HEK293 (cell line): ENCODE measurements at regions not wholly inside any gene's neighbourhood (a gene's known extent, or its start where the extent isn't known, plus 50 kb on each side); places are given as distances from the start of the nearest gene placed in this dataset.

Experiments used
- CTCF ChIA-PET: fragments of 350-600 bp; formaldehyde crosslinking; extraction: SDS; loops from one replicate; lab custom pipeline; 2021; ENCODE audit warnings: antibody characterized with exemption; lab: Yijun Ruan, JAX
- POLR2A ChIA-PET: fragments of 300-600 bp; formaldehyde crosslinking; extraction: SDS; loops from one replicate; lab custom pipeline; 2020; ENCODE audit warnings: antibody characterized with exemption, inconsistent platforms; lab: Yijun Ruan, JAX
- H3K27ac ChIP-seq: fragments of 200-500 bp; sonication (Bioruptor generic); 2 replicates; pipeline ENCODE4 v1.5.1; 2014; ENCODE audit warnings: low read depth, low read length, control low read depth, inconsistent platforms; ENCODE audit errors: extremely low read depth
- H3K36me3 ChIP-seq, 2 experiments: fragments of 200-500 bp in 1 of 2; sonication (Bioruptor generic) in 1 of 2; 1 replicate in 1 of 2; 2 replicates in 1 of 2; pipeline ENCODE4 v1.5.1; 2014 to 2017; ENCODE audit warnings: inconsistent platforms in 2 of 2, low read length in 2 of 2; ENCODE audit not compliant: control insufficient read depth in 2 of 2, insufficient read depth in 1 of 2
- H3K4me1 ChIP-seq: fragments of 200-500 bp; sonication (Bioruptor generic); 2 replicates; pipeline ENCODE4 v1.5.1; 2014; ENCODE audit warnings: mild to moderate bottlenecking, low read length, inconsistent platforms; ENCODE audit not compliant: control insufficient read depth, insufficient read depth
- H3K4me3 ChIP-seq: 2 replicates; pipeline ENCODE4 v1.5.1; 2011; ENCODE audit warnings: low read depth, mild to moderate bottlenecking, control low read depth, low read length, moderate library complexity
- H3K9me3 ChIP-seq: fragments of 200-500 bp; sonication (Bioruptor generic); 2 replicates; pipeline ENCODE4 v1.5.1; 2014; ENCODE audit warnings: low read depth, low read length, inconsistent platforms; ENCODE audit not compliant: control insufficient read depth, insufficient read depth
- HOXD13 ChIP-seq: sonication (generic); formaldehyde crosslinking; IDR thresholded peaks from 2 replicates; pipeline ENCODE4 v1.8.0; 2022; ENCODE audit warnings: missing genetic modification reagents, borderline replicate concordance
- KLF17 ChIP-seq: fragments of 450-650 bp; formaldehyde crosslinking; IDR thresholded peaks from 2 replicates; pipeline ENCODE4 v1.5.1; 2016; ENCODE audit warnings: missing biosample characterization, missing genetic modification characterization
- KLF9 ChIP-seq: fragments of 450-650 bp; formaldehyde crosslinking; IDR thresholded peaks from 2 replicates; pipeline ENCODE4 v1.5.1; 2016; ENCODE audit warnings: missing biosample characterization, missing genetic modification characterization, low read depth
- REST ChIP-seq: fragments of 450-650 bp; formaldehyde crosslinking; IDR thresholded peaks from 2 replicates; pipeline ENCODE4 v1.5.1; 2016; ENCODE audit warnings: missing biosample characterization, missing genetic modification characterization
- ZNF23 ChIP-seq: fragments of 450-650 bp; formaldehyde crosslinking; IDR thresholded peaks from 2 replicates; pipeline ENCODE4 v1.5.1; 2016; ENCODE audit warnings: missing biosample characterization, missing genetic modification characterization, borderline replicate concordance
- ZNF311 ChIP-seq: fragments of 450-650 bp; formaldehyde crosslinking; IDR thresholded peaks from 2 replicates; pipeline ENCODE4 v1.5.1; 2017; ENCODE audit warnings: missing biosample characterization, missing genetic modification characterization, borderline replicate concordance
- ZNF366 ChIP-seq: fragments of 450-650 bp; formaldehyde crosslinking; conservative IDR thresholded peaks from 2 replicates; pipeline ENCODE4 v1.5.1; 2016; ENCODE audit warnings: missing biosample characterization, missing genetic modification characterization
- ZNF558 ChIP-seq: fragments of 450-650 bp; formaldehyde crosslinking; IDR thresholded peaks from 2 replicates; pipeline ENCODE4 v1.5.1; 2016; ENCODE audit warnings: missing biosample characterization, missing genetic modification characterization
- ZNF776 ChIP-seq: fragments of 450-650 bp; formaldehyde crosslinking; IDR thresholded peaks from 2 replicates; pipeline ENCODE4 v1.5.0; 2017; ENCODE audit warnings: missing biosample characterization, missing genetic modification characterization, borderline replicate concordance
- TF ChIP-seq, protein P1 (sequence below): fragments of 450-650 bp; formaldehyde crosslinking; IDR thresholded peaks from 2 replicates; pipeline ENCODE4 v1.5.1; 2016; ENCODE audit warnings: missing biosample characterization, missing genetic modification characterization
- TF ChIP-seq, protein P2 (sequence below): fragments of 450-650 bp; formaldehyde crosslinking; IDR thresholded peaks from 2 replicates; pipeline ENCODE4 v1.5.1; 2016; ENCODE audit warnings: missing biosample characterization, missing genetic modification characterization, low read depth
- TF ChIP-seq, protein P3 (sequence below): fragments of 450-650 bp; formaldehyde crosslinking; IDR thresholded peaks from 2 replicates; pipeline ENCODE4 v1.5.1; 2016; ENCODE audit warnings: missing biosample characterization, missing genetic modification characterization
- TF ChIP-seq, protein P4 (sequence below): fragments of 450-650 bp; formaldehyde crosslinking; IDR thresholded peaks from 2 replicates; pipeline ENCODE4 v1.5.1; 2016; ENCODE audit warnings: missing biosample characterization, missing genetic modification characterization, low read depth
- TF ChIP-seq, protein P5 (sequence below): fragments of 450-650 bp; formaldehyde crosslinking; conservative IDR thresholded peaks from 2 replicates; pipeline ENCODE4 v1.5.1; 2016; ENCODE audit warnings: low read depth, missing biosample characterization, missing genetic modification characterization
- TF ChIP-seq, protein P6 (sequence below): fragments of 450-650 bp; formaldehyde crosslinking; IDR thresholded peaks from 2 replicates; pipeline ENCODE4 v1.5.1; 2016; ENCODE audit warnings: missing biosample characterization, missing genetic modification characterization

DNA sequence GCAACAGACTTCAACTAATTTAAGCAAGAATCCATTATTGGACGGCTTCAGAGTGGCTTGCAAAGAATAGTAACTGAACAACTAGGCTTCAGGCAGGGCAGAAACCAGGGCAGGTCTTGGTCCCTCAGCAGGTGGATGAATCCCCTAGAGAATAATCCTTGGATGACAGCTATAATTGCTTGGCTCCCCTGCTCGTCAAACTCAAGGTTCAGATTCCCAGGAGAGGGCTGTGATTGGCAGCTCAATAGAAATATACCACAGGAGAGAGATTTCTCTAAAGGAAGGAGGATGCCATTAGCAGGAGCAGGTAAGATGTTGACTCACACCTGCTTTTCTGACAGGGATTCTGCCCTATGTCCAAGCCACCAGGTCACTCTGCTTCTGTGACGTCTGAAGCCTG, 89.6 kb upstream of the PCDH8 start:
- H3K4me1 ChIP-seq: no peaks in the 10 kb centered on the region
- no peaks in the 10 kb centered on the region for H3K36me3 ChIP-seq
- no peak overlapping the region for H3K4me3 ChIP-seq
- no peaks in the 10 kb centered on the region for H3K9me3 ChIP-seq
- ChIA-PET CTCF (no interaction called here), POLR2A (no interaction called here)
- H3K27ac ChIP-seq: no peak overlapping the region
- TF ChIP-seq, protein P1, sequence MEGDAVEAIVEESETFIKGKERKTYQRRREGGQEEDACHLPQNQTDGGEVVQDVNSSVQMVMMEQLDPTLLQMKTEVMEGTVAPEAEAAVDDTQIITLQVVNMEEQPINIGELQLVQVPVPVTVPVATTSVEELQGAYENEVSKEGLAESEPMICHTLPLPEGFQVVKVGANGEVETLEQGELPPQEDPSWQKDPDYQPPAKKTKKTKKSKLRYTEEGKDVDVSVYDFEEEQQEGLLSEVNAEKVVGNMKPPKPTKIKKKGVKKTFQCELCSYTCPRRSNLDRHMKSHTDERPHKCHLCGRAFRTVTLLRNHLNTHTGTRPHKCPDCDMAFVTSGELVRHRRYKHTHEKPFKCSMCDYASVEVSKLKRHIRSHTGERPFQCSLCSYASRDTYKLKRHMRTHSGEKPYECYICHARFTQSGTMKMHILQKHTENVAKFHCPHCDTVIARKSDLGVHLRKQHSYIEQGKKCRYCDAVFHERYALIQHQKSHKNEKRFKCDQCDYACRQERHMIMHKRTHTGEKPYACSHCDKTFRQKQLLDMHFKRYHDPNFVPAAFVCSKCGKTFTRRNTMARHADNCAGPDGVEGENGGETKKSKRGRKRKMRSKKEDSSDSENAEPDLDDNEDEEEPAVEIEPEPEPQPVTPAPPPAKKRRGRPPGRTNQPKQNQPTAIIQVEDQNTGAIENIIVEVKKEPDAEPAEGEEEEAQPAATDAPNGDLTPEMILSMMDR (tag by site-specific recombination): no peak
- no peak for TF ChIP-seq KLF17 (tag by site-specific recombination)
- TF ChIP-seq, protein P2, sequence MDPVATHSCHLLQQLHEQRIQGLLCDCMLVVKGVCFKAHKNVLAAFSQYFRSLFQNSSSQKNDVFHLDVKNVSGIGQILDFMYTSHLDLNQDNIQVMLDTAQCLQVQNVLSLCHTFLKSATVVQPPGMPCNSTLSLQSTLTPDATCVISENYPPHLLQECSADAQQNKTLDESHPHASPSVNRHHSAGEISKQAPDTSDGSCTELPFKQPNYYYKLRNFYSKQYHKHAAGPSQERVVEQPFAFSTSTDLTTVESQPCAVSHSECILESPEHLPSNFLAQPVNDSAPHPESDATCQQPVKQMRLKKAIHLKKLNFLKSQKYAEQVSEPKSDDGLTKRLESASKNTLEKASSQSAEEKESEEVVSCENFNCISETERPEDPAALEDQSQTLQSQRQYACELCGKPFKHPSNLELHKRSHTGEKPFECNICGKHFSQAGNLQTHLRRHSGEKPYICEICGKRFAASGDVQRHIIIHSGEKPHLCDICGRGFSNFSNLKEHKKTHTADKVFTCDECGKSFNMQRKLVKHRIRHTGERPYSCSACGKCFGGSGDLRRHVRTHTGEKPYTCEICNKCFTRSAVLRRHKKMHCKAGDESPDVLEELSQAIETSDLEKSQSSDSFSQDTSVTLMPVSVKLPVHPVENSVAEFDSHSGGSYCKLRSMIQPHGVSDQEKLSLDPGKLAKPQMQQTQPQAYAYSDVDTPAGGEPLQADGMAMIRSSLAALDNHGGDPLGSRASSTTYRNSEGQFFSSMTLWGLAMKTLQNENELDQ: no peak
- TF ChIP-seq, protein P3, sequence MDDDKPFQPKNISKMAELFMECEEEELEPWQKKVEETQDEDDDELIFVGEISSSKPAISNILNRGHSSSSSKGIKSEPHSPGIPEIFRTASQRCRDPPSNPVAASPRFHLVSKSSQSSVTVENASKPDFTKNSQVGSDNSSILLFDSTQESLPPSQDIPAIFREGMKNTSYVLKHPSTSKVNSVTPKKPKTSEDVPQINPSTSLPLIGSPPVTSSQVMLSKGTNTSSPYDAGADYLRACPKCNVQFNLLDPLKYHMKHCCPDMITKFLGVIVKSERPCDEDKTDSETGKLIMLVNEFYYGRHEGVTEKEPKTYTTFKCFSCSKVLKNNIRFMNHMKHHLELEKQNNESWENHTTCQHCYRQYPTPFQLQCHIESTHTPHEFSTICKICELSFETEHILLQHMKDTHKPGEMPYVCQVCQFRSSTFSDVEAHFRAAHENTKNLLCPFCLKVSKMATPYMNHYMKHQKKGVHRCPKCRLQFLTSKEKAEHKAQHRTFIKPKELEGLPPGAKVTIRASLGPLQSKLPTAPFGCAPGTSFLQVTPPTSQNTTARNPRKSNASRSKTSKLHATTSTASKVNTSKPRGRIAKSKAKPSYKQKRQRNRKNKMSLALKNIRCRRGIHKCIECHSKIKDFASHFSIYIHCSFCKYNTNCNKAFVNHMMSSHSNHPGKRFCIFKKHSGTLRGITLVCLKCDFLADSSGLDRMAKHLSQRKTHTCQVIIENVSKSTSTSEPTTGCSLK: no peak
- TF ChIP-seq, protein P4, sequence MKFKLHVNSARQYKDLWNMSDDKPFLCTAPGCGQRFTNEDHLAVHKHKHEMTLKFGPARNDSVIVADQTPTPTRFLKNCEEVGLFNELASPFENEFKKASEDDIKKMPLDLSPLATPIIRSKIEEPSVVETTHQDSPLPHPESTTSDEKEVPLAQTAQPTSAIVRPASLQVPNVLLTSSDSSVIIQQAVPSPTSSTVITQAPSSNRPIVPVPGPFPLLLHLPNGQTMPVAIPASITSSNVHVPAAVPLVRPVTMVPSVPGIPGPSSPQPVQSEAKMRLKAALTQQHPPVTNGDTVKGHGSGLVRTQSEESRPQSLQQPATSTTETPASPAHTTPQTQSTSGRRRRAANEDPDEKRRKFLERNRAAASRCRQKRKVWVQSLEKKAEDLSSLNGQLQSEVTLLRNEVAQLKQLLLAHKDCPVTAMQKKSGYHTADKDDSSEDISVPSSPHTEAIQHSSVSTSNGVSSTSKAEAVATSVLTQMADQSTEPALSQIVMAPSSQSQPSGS (tag by site-specific recombination): no peak
- TF ChIP-seq HOXD13 (CRISPR knock-in tag): no peak
- no peak for TF ChIP-seq ZNF23 (tag by site-specific recombination)
- TF ChIP-seq, all 188 proteins: peak for 0

- H3K36me3 ChIP-seq: no peaks in the 10 kb centered on the region
- H3K4me1 ChIP-seq: no peaks in the 10 kb centered on the region
- no peak overlapping the region for H3K27ac ChIP-seq
- CTCF ChIA-PET: no interaction called here
- POLR2A ChIA-PET: no interaction called here
- H3K9me3 ChIP-seq: no peaks in the 10 kb centered on the region
- no peak overlapping the region for H3K4me3 ChIP-seq
- TF ChIP-seq ZNF776 (tag by site-specific recombination) (no peak), KLF9 (tag by site-specific recombination) (no peak), ZNF558 (tag by site-specific recombination) (no peak), REST (tag by site-specific recombination) (no peak), ZNF311 (no peak), ZNF366 (tag by site-specific recombination) (no peak)
- TF ChIP-seq, protein P5, sequence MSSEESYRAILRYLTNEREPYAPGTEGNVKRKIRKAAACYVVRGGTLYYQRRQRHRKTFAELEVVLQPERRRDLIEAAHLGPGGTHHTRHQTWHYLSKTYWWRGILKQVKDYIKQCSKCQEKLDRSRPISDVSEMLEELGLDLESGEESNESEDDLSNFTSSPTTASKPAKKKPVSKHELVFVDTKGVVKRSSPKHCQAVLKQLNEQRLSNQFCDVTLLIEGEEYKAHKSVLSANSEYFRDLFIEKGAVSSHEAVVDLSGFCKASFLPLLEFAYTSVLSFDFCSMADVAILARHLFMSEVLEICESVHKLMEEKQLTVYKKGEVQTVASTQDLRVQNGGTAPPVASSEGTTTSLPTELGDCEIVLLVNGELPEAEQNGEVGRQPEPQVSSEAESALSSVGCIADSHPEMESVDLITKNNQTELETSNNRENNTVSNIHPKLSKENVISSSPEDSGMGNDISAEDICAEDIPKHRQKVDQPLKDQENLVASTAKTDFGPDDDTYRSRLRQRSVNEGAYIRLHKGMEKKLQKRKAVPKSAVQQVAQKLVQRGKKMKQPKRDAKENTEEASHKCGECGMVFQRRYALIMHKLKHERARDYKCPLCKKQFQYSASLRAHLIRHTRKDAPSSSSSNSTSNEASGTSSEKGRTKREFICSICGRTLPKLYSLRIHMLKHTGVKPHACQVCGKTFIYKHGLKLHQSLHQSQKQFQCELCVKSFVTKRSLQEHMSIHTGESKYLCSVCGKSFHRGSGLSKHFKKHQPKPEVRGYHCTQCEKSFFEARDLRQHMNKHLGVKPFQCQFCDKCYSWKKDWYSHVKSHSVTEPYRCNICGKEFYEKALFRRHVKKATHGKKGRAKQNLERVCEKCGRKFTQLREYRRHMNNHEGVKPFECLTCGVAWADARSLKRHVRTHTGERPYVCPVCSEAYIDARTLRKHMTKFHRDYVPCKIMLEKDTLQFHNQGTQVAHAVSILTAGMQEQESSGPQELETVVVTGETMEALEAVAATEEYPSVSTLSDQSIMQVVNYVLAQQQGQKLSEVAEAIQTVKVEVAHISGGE: no peak
- TF ChIP-seq, protein P6, sequence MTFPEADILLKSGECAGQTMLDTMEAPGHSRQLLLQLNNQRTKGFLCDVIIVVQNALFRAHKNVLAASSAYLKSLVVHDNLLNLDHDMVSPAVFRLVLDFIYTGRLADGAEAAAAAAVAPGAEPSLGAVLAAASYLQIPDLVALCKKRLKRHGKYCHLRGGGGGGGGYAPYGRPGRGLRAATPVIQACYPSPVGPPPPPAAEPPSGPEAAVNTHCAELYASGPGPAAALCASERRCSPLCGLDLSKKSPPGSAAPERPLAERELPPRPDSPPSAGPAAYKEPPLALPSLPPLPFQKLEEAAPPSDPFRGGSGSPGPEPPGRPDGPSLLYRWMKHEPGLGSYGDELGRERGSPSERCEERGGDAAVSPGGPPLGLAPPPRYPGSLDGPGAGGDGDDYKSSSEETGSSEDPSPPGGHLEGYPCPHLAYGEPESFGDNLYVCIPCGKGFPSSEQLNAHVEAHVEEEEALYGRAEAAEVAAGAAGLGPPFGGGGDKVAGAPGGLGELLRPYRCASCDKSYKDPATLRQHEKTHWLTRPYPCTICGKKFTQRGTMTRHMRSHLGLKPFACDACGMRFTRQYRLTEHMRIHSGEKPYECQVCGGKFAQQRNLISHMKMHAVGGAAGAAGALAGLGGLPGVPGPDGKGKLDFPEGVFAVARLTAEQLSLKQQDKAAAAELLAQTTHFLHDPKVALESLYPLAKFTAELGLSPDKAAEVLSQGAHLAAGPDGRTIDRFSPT (tag by site-specific recombination): no peak
These were observed 88.4 kb upstream of the PCDH8 start for GRCh38 chr13:52936806-52937205.
